ENCODE measurements at regions not wholly inside any gene's neighbourhood (a gene's known extent, or its start where the extent isn't known, plus 50 kb on each side); places are given as distances from the start of the nearest gene placed in this dataset.

- peak; percentile 26 for DNase-seq
Measured at GRCh38 chr3:152159328-152159727, 109.4 kb upstream of the MBNL1 start.

- DNase-seq, result no peak
Measured at GRCh38 chr3:152160350-152161011, 108.2 kb upstream of the MBNL1 start.

- no peak for DNase-seq
Measured at GRCh38 chr3:152172460-152172859, 96.3 kb upstream of the MBNL1 start.

- no peak for DNase-seq
Measured at GRCh38 chr3:152173627-152174026, 95.1 kb upstream of the MBNL1 start.

- DNase-seq, result no peak
Measured at GRCh38 chr3:152174876-152175527, 93.7 kb upstream of the MBNL1 start.

GRCh38 chr3:152175528-152175889 is 93.2 kb upstream of the MBNL1 start:
- peak; percentile 14 for DNase-seq

GRCh38 chr3:152176241-152176640 is 92.5 kb upstream of the MBNL1 start:
- DNase-seq, result no peak

- DNase-seq, result no peak
Measured at GRCh38 chr3:152176998-152177397, 91.7 kb upstream of the MBNL1 start.

- no peak for DNase-seq
Measured at GRCh38 chr3:152177757-152178156, 91.0 kb upstream of the MBNL1 start.

GRCh38 chr3:152183473-152183872 is 85.3 kb upstream of the MBNL1 start:
- no peak for DNase-seq

GRCh38 chr3:152184971-152185686 is 83.6 kb upstream of the MBNL1 start:
- DNase-seq, result no peak

GRCh38 chr3:152185891-152186630 is 82.7 kb upstream of the MBNL1 start:
- DNase-seq, result no peak

- DNase-seq, result no peak
Measured at GRCh38 chr3:152190636-152191183, 78.0 kb upstream of the MBNL1 start.

GRCh38 chr3:152192050-152192449 is 76.7 kb upstream of the MBNL1 start:
- no peak for DNase-seq

GRCh38 chr3:152192936-152193672 is 75.6 kb upstream of the MBNL1 start:
- no peak for DNase-seq

- no peak for DNase-seq
Measured at GRCh38 chr3:152193673-152194267, 75.0 kb upstream of the MBNL1 start.

- DNase-seq, result no peak
Measured at GRCh38 chr3:152195206-152195605, 73.5 kb upstream of the MBNL1 start.

- DNase-seq, result no peak
Measured at GRCh38 chr3:152196782-152197181, 71.9 kb upstream of the MBNL1 start.

GRCh38 chr3:152197451-152197850 is 71.3 kb upstream of the MBNL1 start:
- no peak for DNase-seq

GRCh38 chr3:152197937-152198336 is 70.8 kb upstream of the MBNL1 start:
- no peak for DNase-seq

GRCh38 chr3:152198665-152199064 is 70.1 kb upstream of the MBNL1 start:
- no peak for DNase-seq
